ENCODE measurements at regions not wholly inside any gene's neighbourhood (a gene's known extent, or its start where the extent isn't known, plus 50 kb on each side); places are given as distances from the start of the nearest gene placed in this dataset.

GRCh38 chr2:30371772-30372373, 75.2 kb upstream of the LCLAT1 start:
- DNase-seq = no peak

DNA sequence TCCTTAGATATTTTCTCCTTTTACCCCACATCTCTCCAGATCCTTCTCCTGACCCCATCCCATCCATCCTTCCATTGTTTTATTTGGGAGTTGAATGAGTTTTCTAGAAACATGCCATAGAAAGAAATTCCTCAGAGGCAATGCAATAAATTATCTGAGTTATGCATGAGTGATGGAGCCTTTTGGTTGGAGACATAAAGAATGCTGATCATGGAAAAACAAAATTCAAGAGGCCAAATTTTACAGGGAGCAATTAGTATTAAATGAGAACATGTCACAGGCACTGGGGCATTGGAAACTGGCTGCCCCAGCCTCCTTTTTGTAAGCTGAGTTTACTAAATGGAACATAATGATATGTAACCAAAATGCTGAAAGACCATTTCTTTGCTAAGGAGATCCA, 74.2 kb upstream of the LCLAT1 start:
- no peak for DNase-seq

DNA sequence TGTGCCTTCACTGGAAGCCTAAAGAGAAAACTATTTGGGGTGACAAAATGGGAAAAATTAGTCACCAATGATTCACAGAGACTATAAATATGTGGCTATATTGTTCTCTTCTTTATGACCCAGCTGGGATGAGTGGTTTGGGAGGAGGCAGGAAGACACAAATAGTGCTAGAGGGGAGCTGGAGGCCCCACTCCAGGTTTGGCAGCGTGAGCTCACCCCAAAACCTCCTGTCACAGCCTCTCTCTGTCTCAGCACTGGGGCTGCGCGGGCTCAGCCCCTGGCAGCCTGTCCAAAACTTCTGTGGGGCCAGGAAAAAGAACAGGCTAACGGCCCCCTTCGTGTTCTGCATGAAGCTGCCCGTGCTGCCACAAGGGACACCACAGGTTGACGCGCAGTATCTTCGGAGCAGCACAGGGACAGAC, 73.2 kb upstream of the LCLAT1 start:
- no peak for DNase-seq

GRCh38 chr2:30374380-30374779, 72.7 kb upstream of the LCLAT1 start:
- DNase-seq = no peak

DNA sequence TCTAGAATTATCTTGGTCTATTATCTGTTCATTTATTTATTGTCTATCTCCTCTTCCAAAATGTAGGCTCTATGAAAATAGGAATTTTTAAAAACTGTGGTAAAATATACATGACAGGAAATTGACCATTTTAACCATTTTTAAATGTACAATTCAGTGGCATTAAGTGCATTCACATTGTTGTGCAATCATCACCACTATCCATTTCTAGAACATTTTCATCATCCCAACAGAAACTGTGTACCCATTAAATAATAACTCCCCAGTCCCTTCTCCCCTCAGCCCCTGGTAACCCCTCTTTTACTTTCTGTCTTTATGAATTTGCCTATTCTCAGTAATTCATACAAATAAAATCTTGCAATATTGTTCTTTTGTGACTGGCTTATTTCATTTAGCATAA, 71.1 kb upstream of the LCLAT1 start:
- DNase-seq = no peak

GRCh38 chr2:30379481-30379880, 67.6 kb upstream of the LCLAT1 start:
- DNase-seq = no peak

DNA sequence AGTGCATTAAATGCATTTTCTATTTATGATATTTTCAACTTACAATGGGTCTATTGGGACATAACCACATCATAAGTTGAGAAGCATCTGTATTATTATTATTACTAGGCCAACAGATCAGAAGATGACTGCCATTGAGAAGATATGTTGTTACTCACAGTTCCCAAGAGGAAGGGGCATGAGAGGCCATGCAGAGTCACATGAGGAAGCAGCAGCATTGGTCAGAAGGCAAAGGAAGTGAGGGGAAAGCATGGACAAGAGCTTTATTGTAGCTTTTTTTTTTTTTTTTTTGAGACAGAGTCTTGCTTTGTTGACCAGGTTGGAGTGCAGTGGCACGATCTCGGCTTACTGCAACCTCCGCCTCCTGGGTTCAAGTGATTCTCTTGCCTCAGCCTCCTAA, 66.2 kb upstream of the LCLAT1 start:
- no peak for DNase-seq

DNA sequence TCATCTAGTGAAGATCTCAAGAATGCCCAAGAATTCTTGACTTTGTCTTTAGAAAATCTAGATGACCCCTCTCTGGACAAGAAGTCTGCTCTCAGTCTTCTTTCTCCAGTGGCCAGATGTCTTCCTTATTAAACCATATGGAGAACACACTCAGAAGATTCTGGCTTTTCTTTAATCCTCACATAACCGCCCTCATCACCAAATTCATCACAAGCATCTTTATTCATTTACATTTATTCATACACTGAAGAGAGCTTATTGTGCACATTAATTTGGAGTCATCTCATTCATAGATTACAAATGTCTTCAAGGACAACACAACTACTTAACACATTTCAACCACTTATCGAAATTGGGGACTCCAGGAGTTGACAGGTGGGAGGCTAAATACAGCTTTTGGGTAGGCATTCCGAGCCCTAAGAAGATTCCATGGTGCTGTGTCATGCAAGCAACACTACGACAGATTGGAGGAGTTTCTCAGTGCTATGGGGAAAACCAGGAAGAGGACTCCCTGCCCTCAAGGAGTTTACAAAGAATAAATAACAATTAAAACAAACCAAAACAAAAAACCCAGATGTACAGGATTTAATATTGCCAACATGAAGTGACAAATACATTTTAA, 64.8 kb upstream of the LCLAT1 start:
- no peak for DNase-seq

- DNase-seq = no peak
These were observed 64.1 kb upstream of the LCLAT1 start for GRCh38 chr2:30382995-30383394.

- peak; percentile 8 for DNase-seq
These were observed 61.7 kb upstream of the LCLAT1 start for GRCh38 chr2:30385327-30385726.

DNA sequence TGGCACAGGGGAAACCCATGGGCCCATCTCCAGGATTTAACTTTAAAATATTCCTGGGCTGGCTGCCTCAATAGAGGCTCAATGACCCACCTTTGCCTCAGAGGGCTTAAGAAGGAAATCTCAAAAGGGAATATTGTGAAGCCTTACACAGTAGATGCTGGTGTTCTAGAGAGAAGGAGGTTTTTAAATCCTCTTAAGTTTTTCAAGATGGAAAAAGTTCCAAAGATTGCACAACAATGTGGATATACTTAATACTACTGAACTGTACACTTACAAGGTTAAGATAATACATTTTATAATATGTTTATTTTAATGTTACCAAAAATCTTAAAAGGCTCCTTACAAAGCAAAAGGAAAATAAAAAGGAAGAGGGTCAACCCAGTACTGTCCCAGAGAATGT, 54.9 kb upstream of the LCLAT1 start:
- no peak for DNase-seq

DNA sequence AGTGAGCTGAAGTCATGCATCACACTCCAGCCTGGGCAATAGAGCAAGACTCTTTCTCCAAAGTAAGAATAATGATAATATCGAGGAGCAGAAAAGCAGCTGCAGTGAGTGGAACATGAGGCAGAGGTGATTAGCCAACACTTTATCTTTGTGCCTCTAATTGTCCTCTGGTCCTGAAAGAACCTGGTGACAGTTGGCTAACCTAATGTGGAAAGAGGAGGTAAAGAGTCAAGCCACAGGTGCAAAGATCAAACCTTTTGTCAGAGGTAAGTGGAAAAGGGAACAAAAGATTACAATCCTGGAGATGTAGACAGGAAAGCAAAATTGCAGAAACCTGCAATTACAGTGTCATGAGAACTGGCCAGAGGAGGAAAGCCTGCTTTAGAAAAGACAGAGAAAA, 53.5 kb upstream of the LCLAT1 start:
- no peak for DNase-seq

- no peak for DNase-seq
These were observed 53.0 kb upstream of the LCLAT1 start for GRCh38 chr2:30394096-30394495.

DNA sequence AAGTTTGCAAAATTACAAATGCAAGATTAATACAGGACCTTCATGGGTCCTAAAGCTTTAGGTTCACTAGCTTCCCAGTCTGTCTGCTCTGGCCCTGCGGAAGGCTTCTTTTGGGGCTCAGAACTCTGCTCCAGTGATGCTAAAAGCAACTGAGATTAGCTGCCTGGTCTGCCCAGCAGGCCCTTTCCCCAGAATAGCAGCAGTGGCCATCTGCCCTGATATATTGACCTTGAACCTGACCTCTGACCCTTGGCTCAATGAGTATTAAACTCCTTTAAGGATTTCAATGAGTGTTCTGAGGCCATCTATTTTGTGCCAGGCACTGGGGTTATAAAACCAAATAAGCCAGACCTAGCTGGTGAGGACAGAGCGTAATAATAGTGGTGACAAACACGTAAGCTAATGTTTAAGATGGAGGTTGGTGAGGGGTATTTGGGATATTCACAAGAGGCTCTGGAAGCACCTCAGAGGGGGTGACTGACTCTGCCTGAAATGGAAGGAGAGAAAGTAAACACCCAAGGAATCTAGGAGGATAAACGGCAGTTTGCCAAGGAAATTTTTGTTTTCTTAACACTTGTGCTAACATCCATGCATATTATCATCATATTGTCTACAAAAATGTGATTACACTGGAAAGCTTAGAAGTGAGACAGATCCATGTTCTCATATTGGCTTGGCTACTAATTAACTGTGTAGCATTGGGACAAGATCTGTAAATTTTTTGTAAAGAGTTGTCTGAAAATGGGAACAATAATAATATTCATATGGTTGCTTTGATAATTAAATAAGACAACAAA, 50.4 kb upstream of the LCLAT1 start:
- DNase-seq = no peak
